HG02571 (cell line): ENCODE measurements at regions not wholly inside any gene's neighbourhood (a gene's known extent, or its start where the extent isn't known, plus 50 kb on each side); places are given as distances from the start of the nearest gene placed in this dataset.

ENCODE experiments used
- ATAC-seq: cut with Tn5 transposase; IDR thresholded peaks from one replicate; pipeline ENCODE4 v1.9.1; 2021; ENCODE audit warnings: mild to moderate bottlenecking, moderate library complexity; ENCODE audit not compliant: unreplicated experiment

GRCh38 chr12:126706300-126706699 lies 1560.7 kb upstream of the TMEM132C start:
- no peak for ATAC-seq

GRCh38 chr12:126708492-126708896 lies 1558.5 kb upstream of the TMEM132C start:
- no peak for ATAC-seq

- ATAC-seq = no peak
These were observed 1548.6 kb upstream of the TMEM132C start for GRCh38 chr12:126718365-126718764.

- no peak for ATAC-seq
These were observed 1546.9 kb upstream of the TMEM132C start for GRCh38 chr12:126719912-126720705.

- ATAC-seq = no peak
These were observed 1540.3 kb upstream of the TMEM132C start for GRCh38 chr12:126726481-126727217.

GRCh38 chr12:126727218-126728075 lies 1539.5 kb upstream of the TMEM132C start:
- ATAC-seq = no peak

GRCh38 chr12:126734296-126734695 lies 1532.7 kb upstream of the TMEM132C start:
- ATAC-seq = no peak

- ATAC-seq = no peak
These were observed 1532.3 kb upstream of the TMEM132C start for GRCh38 chr12:126734710-126735109.

- no peak for ATAC-seq
These were observed 1525.3 kb upstream of the TMEM132C start for GRCh38 chr12:126741536-126742240.

- no peak for ATAC-seq
These were observed 1524.7 kb upstream of the TMEM132C start for GRCh38 chr12:126742241-126742641.

- peak; percentile 66 for ATAC-seq
These were observed 1519.3 kb upstream of the TMEM132C start for GRCh38 chr12:126747530-126748149.

- no peak for ATAC-seq
These were observed 1514.9 kb upstream of the TMEM132C start for GRCh38 chr12:126752021-126752420.

- no peak for ATAC-seq
These were observed 1509.6 kb upstream of the TMEM132C start for GRCh38 chr12:126757326-126757725.

GRCh38 chr12:126760092-126760491 lies 1506.9 kb upstream of the TMEM132C start:
- no peak for ATAC-seq

- no peak for ATAC-seq
These were observed 1505.5 kb upstream of the TMEM132C start for GRCh38 chr12:126761420-126761819.

- no peak for ATAC-seq
These were observed 1504.8 kb upstream of the TMEM132C start for GRCh38 chr12:126762150-126762549.

GRCh38 chr12:126763359-126763758 lies 1503.6 kb upstream of the TMEM132C start:
- no peak for ATAC-seq

- ATAC-seq = no peak
These were observed 1499.6 kb upstream of the TMEM132C start for GRCh38 chr12:126767334-126767733.

GRCh38 chr12:126768517-126768916 lies 1498.5 kb upstream of the TMEM132C start:
- ATAC-seq = no peak

GRCh38 chr12:126770188-126770587 lies 1496.8 kb upstream of the TMEM132C start:
- ATAC-seq = no peak
